ENCODE measurements at regions not wholly inside any gene's neighbourhood (a gene's known extent, or its start where the extent isn't known, plus 50 kb on each side); places are given as distances from the start of the nearest gene placed in this dataset.

DNA sequence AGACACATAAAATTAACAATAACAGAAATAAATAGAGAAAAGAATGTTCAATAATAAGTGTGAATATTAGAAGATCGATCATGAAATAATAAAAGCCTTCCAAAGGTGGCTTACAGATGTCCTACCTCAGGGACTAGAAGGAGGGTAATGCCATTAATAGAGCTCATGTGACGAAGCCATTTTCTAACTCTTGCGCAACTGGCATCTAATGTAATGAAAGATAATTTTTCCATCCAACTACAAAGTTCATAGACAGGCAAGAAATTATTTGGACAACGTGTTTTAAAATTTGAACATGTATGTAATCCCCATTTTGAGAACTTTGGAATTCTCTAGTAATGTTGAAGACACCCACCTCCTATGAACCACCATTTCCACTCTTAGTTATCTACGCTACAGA is 1394.3 kb upstream of the LRRTM3 start:
- H3K4me3 ChIP-seq (ENCODE audit: control insufficient read depth, low read depth, low read length): no peak overlapping the region
- TF ChIP-seq, protein P1, sequence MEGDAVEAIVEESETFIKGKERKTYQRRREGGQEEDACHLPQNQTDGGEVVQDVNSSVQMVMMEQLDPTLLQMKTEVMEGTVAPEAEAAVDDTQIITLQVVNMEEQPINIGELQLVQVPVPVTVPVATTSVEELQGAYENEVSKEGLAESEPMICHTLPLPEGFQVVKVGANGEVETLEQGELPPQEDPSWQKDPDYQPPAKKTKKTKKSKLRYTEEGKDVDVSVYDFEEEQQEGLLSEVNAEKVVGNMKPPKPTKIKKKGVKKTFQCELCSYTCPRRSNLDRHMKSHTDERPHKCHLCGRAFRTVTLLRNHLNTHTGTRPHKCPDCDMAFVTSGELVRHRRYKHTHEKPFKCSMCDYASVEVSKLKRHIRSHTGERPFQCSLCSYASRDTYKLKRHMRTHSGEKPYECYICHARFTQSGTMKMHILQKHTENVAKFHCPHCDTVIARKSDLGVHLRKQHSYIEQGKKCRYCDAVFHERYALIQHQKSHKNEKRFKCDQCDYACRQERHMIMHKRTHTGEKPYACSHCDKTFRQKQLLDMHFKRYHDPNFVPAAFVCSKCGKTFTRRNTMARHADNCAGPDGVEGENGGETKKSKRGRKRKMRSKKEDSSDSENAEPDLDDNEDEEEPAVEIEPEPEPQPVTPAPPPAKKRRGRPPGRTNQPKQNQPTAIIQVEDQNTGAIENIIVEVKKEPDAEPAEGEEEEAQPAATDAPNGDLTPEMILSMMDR (IDR thresholded peaks at IDR 0.05; ENCODE audit: control insufficient read depth, insufficient read depth, low read depth, low read length, missing control alignments): no peak
- no peak for DNase-seq (ENCODE audit: low read depth)

DNA sequence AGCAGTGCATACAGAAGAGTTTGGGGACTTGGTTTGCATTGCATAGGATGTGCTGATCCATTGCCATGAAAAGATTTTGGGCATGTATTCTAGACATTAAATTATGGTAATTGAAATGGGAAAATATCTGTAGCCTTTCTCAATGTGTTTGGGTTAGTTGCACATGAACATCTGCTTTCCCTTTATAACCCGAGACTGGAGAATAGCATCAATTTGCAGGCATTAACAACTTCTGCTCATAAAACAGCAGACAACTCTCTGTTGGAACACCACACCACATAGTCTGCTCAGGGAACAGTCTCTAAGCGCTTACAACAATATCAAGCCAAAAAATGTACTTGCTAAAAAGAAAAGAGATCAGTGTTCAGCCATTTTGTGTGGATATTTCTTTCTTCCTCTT is 1391.1 kb upstream of the LRRTM3 start:
- TF ChIP-seq, protein P1 (IDR thresholded peaks at IDR 0.05; ENCODE audit: control insufficient read depth, insufficient read depth, low read depth, low read length, missing control alignments): no peak
- no peak for DNase-seq (ENCODE audit: low read depth)

DNA sequence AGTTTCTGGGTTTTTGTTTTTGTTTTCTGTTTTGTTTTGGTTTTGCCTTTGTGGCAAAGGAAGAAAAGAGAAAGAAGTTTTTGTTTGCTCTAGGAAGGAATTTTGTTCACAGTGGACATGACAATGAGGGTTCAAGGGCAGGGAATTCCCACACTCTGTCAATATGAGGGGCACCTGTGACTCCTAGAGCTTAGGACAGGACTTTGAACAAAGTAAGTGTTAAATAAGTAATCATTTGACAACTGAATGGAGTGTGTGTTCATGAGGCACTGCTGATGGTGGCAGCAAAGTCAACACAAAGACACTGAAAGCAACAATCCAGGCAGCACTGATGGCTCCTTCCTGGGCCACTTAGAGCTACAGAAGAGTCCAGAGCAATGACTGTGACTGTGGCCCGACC is 1381.1 kb upstream of the LRRTM3 start:
- DNase-seq (ENCODE audit: low read depth): no peak
- TF ChIP-seq, protein P1 (IDR thresholded peaks at IDR 0.05; ENCODE audit: control insufficient read depth, insufficient read depth, low read depth, low read length, missing control alignments): no peak
- H3K4me3 ChIP-seq (ENCODE audit: control insufficient read depth, low read depth, low read length): no peak overlapping the region

More for the DNA sequence above, 1391.1 kb upstream of the LRRTM3 start:
- no peak overlapping the region for H3K4me3 ChIP-seq (ENCODE audit: control insufficient read depth, low read depth, low read length)

DNA sequence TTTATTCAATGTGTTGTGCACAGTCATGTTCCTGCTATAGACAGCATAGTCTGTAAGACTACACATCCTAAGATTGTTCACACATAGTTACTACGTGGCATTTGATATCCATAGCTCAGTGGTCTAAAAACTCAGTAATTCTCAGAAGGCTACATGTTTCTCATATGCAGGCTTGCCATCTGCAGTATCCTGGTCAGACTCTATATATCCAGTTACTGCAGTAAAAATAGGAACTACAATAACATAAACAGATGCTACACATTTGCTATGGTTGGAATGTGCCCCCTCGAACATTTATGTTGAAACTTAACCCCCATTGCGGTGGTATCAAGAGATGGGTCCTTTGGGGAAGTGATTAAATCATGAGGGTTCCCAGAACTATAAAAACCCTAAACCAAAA is 1377.8 kb upstream of the LRRTM3 start:
- TF ChIP-seq, protein P1 (IDR thresholded peaks at IDR 0.05; ENCODE audit: control insufficient read depth, insufficient read depth, low read depth, low read length, missing control alignments): no peak
- DNase-seq (ENCODE audit: low read depth): no peak
- no peak overlapping the region for H3K4me3 ChIP-seq (ENCODE audit: control insufficient read depth, low read depth, low read length)

DNA sequence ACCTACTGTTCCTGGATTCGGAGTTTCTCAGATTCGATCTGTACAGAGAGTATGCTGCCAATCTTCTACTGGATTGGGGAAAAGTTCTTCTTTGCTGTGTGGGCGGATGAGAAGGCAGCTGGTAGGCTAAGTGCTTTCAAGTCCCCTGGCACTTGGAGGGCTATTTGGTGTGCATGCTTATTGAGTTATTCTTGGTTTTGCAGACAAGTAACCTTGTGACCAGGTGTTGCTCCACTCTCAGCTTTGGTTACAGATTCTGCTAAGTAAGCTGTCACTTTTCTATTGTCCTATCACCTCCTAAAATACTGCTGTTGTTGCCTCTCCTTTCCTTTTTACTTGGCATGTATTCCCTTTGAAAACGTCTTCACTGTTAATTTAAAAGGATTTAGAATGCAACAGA is 1375.1 kb upstream of the LRRTM3 start:
- no peak for DNase-seq (ENCODE audit: low read depth)
- no peak overlapping the region for H3K4me3 ChIP-seq (ENCODE audit: control insufficient read depth, low read depth, low read length)
- TF ChIP-seq, protein P1 (IDR thresholded peaks at IDR 0.05; ENCODE audit: control insufficient read depth, insufficient read depth, low read depth, low read length, missing control alignments): no peak

DNA sequence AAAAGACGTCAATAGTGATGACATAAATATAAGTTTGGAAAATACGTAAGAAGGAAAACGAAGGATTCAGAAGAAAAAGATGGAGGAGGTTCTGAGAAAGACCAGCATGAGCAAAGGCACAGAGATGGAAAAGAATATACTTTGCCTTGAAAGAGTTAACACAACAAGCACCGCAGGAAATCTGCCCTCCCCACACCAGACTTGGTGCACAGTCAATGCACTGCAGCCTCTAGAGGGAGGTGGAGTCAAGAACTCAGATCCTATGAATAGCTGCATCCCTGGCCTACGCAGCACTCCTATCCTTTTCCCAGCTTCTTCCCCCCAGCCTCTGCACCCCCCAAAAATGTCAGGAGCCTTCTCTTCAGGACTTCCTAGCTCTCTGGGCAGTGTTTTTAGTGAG is 1370.6 kb upstream of the LRRTM3 start:
- TF ChIP-seq, protein P1 (IDR thresholded peaks at IDR 0.05; ENCODE audit: control insufficient read depth, insufficient read depth, low read depth, low read length, missing control alignments): no peak
- DNase-seq (ENCODE audit: low read depth): no peak
- H3K4me3 ChIP-seq (ENCODE audit: control insufficient read depth, low read depth, low read length): no peak overlapping the region

DNA sequence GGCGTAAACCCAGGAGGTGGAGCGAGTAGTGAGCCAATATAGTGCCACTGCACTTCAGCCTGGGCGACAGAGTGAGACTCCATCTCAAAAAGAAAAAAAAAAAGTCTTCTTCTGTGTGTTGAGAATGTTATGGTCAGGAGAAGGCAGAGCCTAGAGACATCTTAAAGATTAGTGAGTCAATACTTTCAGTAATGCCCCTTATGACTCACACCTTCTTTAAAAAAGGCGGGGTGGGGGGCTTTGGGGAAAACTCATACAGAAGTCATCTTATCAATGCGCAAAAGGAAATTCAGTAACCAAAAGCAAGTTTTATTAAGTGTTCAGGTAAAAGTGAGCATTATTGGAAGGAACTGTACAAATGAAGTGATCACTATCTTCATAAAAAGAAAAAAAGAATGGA is 1369.8 kb upstream of the LRRTM3 start:
- H3K4me3 ChIP-seq (ENCODE audit: control insufficient read depth, low read depth, low read length): no peak overlapping the region
- DNase-seq (ENCODE audit: low read depth): no peak
- TF ChIP-seq, protein P1 (IDR thresholded peaks at IDR 0.05; ENCODE audit: control insufficient read depth, insufficient read depth, low read depth, low read length, missing control alignments): no peak

All from AG09309 (cell line).